Neural cell (in vitro differentiated cells): ENCODE measurements at regions not wholly inside any gene's neighbourhood (a gene's known extent, or its start where the extent isn't known, plus 50 kb on each side); places are given as distances from the start of the nearest gene placed in this dataset.

Experiments used
- H2AFZ ChIP-seq: fragments of 200-600, 300-800 bp; sonication (generic), shearing (Covaris generic); 2 replicates; pipeline ENCODE4 v1.6.0; 2014; ENCODE audit warnings: low read depth, mild to moderate bottlenecking, antibody characterized with exemption, low read length, moderate library complexity
- H3F3A ChIP-seq: fragments of 200-600 bp; shearing (Covaris generic); 2 replicates; pipeline ENCODE4 v1.6.1; 2016; ENCODE audit warnings: mild to moderate bottlenecking, moderate library complexity, mixed read lengths, antibody characterized with exemption, low read length; ENCODE audit not compliant: insufficient read depth, poor library complexity, severe bottlenecking
- H3K27ac ChIP-seq: fragments of 200-600, 300-800 bp; sonication (generic), shearing (Covaris generic); 2 replicates; pipeline ENCODE4 v1.5.1; 2014; ENCODE audit warnings: mild to moderate bottlenecking, low read length, moderate library complexity
- H3K27me3 ChIP-seq: fragments of 300-800, 200-600 bp; sonication (generic), shearing (Covaris generic); 2 replicates; pipeline ENCODE4 v1.6.0; 2014; ENCODE audit warnings: mild to moderate bottlenecking, low read depth, low read length, moderate library complexity; ENCODE audit not compliant: insufficient read depth
- H3K36me3 ChIP-seq: fragments of 300-800, 200-600 bp; sonication (generic), shearing (Covaris generic); 2 replicates; pipeline ENCODE4 v1.5.1; 2014; ENCODE audit warnings: mild to moderate bottlenecking, antibody characterized with exemption, low read length, moderate library complexity; ENCODE audit not compliant: insufficient read depth
- H3K4me2 ChIP-seq: fragments of 300-800, 200-600 bp; sonication (generic), shearing (Covaris generic); 2 replicates; pipeline ENCODE4 v1.6.0; 2014; ENCODE audit warnings: mild to moderate bottlenecking, low read length
- H3K4me3 ChIP-seq: fragments of 300-800, 200-600 bp; sonication (generic), shearing (Covaris generic); 2 replicates; pipeline ENCODE4 v1.5.1; 2014; ENCODE audit warnings: mild to moderate bottlenecking, low read length, moderate library complexity
- H3K79me2 ChIP-seq: fragments of 200-600 bp; shearing (Covaris generic); replicated peaks from 2 replicates; pipeline ENCODE4 v1.6.0; 2014; ENCODE audit warnings: mild to moderate bottlenecking, low read length, moderate library complexity; ENCODE audit not compliant: insufficient read depth
- H3K9ac ChIP-seq: fragments of 300-800, 200-600 bp; sonication (generic), shearing (Covaris generic); 2 replicates; pipeline ENCODE4 v1.6.1; 2016; ENCODE audit warnings: mild to moderate bottlenecking, low read length, mixed read lengths
- H3K9me2 ChIP-seq: fragments of 200-600 bp; shearing (Covaris generic); 2 replicates; pipeline ENCODE4 v1.6.1; 2016; ENCODE audit warnings: mild to moderate bottlenecking, low read length, mixed read lengths; ENCODE audit not compliant: insufficient read depth
- H3K9me3 ChIP-seq: fragments of 200-600, 300-800 bp; sonication (generic), shearing (Covaris generic); 2 replicates; pipeline ENCODE4 v1.6.1; 2016; ENCODE audit warnings: mild to moderate bottlenecking, mixed run types, low read length, moderate library complexity, mixed read lengths
- H4K20me1 ChIP-seq: fragments of 200-600 bp; shearing (Covaris generic); 2 replicates; pipeline ENCODE4 v1.6.1; 2016; ENCODE audit warnings: mild to moderate bottlenecking, mixed run types; ENCODE audit not compliant: insufficient read depth
- EP300 ChIP-seq: fragments of 450-650 bp; conservative IDR thresholded peaks from 2 replicates; pipeline ENCODE4 v1.6.1; 2014; ENCODE audit warnings: antibody characterized with exemption, mild to moderate bottlenecking, moderate library complexity; ENCODE audit not compliant: poor library complexity, severe bottlenecking
- EZH2 ChIP-seq: fragments of 200-600, 300-800 bp; shearing (Covaris generic), sonication (generic); IDR thresholded peaks from 2 replicates; pipeline ENCODE4 v1.6.1; 2014; ENCODE audit warnings: antibody characterized with exemption, low read length, borderline replicate concordance, mild to moderate bottlenecking; ENCODE audit not compliant: insufficient read depth, poor library complexity, severe bottlenecking
- MXI1 ChIP-seq: fragments of 450-650 bp; conservative IDR thresholded peaks from 2 replicates; pipeline ENCODE4 v1.6.1; 2014; ENCODE audit warnings: antibody characterized with exemption, mild to moderate bottlenecking; ENCODE audit not compliant: poor library complexity, severe bottlenecking
- POLR2AphosphoS5 ChIP-seq: IDR thresholded peaks from 2 replicates; pipeline ENCODE4 v1.6.1; 2012
- RAD21 ChIP-seq: fragments of 450-650 bp; conservative IDR thresholded peaks from 2 replicates; pipeline ENCODE4 v1.6.1; 2014; ENCODE audit warnings: antibody characterized with exemption, mild to moderate bottlenecking, moderate library complexity
- SMC3 ChIP-seq: fragments of 450-650 bp; conservative IDR thresholded peaks from 2 replicates; pipeline ENCODE4 v1.6.1; 2014; ENCODE audit warnings: antibody characterized with exemption, mild to moderate bottlenecking, moderate library complexity; ENCODE audit not compliant: poor library complexity
- TAF1 ChIP-seq: IDR thresholded peaks from 2 replicates; pipeline ENCODE4 v1.6.1; 2012; ENCODE audit warnings: low read depth
- TF ChIP-seq, protein P1 (sequence below): fragments of 450-650 bp; IDR thresholded peaks from 2 replicates; pipeline ENCODE4 v1.5.1; 2014; ENCODE audit warnings: antibody characterized with exemption, mild to moderate bottlenecking, moderate library complexity; ENCODE audit not compliant: poor library complexity, severe bottlenecking
- TF ChIP-seq, protein P2 (sequence below): IDR thresholded peaks from 2 replicates; pipeline ENCODE4 v1.6.1; 2012; ENCODE audit warnings: borderline replicate concordance

DNA sequence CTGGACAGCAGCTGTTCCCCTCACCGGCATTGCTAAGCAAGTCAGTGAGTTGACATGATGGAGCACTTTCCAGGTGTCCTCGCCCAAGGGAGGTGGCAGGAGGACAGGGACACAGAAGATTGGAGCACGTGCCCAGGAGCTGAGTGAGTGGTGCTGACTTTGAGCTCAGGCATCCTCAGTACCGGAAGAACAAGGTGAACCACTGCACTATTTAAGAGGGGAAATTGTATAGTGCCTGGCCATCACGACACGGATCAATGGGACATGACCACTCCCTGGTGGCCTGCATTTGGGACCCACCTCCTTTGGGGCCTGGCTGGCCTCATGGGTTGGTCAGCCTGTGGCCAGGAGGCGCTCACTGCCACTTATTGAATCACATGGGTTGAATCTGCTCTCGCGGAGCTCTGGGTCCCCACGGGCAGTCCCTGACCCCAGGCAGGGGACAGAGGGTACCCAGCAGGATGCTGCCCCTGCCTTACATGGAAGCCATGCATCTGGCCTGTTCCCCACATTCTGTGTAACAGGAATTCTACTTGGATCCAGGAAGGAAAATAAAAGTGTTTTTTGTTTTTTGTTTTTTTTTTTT is 206.9 kb upstream of the ZNF536 start:
- H3K9me3 ChIP-seq: no peaks in the 10 kb centered on the region
- no peak overlapping the region for H3K9ac ChIP-seq
- H3K27ac ChIP-seq: no peak overlapping the region
- TF ChIP-seq POLR2AphosphoS5 (no peak), MXI1 (no peak)
- TF ChIP-seq, protein P1, sequence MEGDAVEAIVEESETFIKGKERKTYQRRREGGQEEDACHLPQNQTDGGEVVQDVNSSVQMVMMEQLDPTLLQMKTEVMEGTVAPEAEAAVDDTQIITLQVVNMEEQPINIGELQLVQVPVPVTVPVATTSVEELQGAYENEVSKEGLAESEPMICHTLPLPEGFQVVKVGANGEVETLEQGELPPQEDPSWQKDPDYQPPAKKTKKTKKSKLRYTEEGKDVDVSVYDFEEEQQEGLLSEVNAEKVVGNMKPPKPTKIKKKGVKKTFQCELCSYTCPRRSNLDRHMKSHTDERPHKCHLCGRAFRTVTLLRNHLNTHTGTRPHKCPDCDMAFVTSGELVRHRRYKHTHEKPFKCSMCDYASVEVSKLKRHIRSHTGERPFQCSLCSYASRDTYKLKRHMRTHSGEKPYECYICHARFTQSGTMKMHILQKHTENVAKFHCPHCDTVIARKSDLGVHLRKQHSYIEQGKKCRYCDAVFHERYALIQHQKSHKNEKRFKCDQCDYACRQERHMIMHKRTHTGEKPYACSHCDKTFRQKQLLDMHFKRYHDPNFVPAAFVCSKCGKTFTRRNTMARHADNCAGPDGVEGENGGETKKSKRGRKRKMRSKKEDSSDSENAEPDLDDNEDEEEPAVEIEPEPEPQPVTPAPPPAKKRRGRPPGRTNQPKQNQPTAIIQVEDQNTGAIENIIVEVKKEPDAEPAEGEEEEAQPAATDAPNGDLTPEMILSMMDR: no peak
- no peaks in the 10 kb centered on the region for H3K27me3 ChIP-seq
- H3K9me2 ChIP-seq: no peaks in the 10 kb centered on the region
- no peaks in the 10 kb centered on the region for H3F3A ChIP-seq
- H3K79me2 ChIP-seq: no peaks in the 10 kb centered on the region
- no peaks in the 10 kb centered on the region for H4K20me1 ChIP-seq
- no peak overlapping the region for H3K4me3 ChIP-seq
- no peaks in the 10 kb centered on the region for H3K36me3 ChIP-seq
- no peak overlapping the region for H2AFZ ChIP-seq
- no peak overlapping the region for H3K4me2 ChIP-seq

DNA sequence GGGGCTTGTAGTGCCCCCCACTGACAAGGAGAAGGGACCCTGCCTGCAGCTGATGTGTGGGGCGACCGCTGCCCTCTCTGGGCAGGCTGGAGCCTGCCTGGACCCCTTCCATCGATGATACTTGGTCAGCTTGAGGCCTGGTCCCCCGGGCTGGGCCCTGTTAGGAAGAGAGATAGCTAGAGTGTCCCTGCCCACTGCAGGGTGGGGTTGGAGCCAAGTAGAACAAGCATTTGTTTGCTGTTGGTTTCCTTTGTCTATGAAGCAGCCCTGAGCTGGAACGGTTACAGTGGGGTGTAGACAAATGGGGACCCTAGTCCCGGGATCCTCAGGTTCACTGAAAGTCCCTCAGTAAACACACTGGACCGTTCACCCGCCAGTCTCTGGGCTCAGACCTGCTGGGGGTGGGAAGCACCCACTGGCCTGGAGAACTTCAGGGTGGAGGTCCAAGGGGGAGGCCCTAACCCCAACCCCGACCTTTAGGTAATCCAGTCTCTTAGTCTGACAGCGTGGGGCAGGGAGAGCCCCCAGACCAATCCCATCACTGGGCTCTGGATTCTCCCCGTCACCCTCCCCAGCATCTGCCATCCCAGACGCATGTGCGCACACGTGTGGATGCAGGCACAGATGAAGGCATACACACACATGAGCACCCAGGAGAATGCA is 204.8 kb upstream of the ZNF536 start:
- Histone ChIP-seq H3K9me2 (no peaks in the 10 kb centered on the region), H2AFZ (no peak overlapping the region), H3K36me3 (no peaks in the 10 kb centered on the region), H3F3A (no peaks in the 10 kb centered on the region), H4K20me1 (no peaks in the 10 kb centered on the region), H3K79me2 (no peaks in the 10 kb centered on the region), H3K4me2 (no peak overlapping the region), H3K9ac (no peak overlapping the region), H3K27ac (no peak overlapping the region), H3K27me3 (no peaks in the 10 kb centered on the region), H3K4me3 (no peak overlapping the region), H3K9me3 (no peaks in the 10 kb centered on the region)
- TF ChIP-seq EP300: no peak

DNA sequence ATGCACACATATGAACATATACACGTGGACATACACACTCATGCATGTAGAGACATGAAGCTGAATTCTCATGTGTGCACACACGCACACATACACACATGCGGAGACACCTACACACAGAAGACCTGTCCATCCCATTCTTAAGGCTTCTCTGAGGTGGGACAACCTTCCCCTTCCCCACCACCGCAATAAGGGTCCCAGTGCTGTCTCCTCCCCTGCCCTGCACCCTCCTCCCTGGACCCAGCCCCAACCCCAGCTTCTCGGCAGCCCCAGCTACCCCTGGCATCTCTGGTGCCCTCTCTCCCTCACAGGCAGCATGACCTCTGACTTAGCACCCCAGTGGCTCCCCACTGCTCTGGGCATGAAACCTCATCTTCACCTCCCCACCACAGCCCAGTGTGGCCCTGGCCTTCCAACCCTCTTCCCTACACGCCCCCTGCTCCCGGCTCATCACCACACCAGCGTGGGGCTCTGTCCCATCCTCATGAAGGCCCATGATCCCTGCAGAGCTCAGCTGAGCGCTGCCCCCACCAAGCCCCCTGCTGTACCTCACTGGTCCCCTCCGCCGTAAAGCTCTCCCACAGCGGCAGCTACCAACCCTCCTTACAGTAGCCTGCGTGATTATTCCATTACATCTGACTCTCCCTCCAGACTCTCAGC is 204.1 kb upstream of the ZNF536 start:
- H3K79me2 ChIP-seq: no peaks in the 10 kb centered on the region

More for the DNA sequence above, 204.1 kb upstream of the ZNF536 start:
- no peaks in the 10 kb centered on the region for H3F3A ChIP-seq
- no peaks in the 10 kb centered on the region for H3K36me3 ChIP-seq
- no peaks in the 10 kb centered on the region for H3K9me3 ChIP-seq
- no peaks in the 10 kb centered on the region for H3K27me3 ChIP-seq
- H3K4me3 ChIP-seq: no peak overlapping the region
- H3K27ac ChIP-seq: no peak overlapping the region
- H2AFZ ChIP-seq: no peak overlapping the region
- no peak overlapping the region for H3K4me2 ChIP-seq
- H3K9me2 ChIP-seq: no peaks in the 10 kb centered on the region
- TF ChIP-seq RAD21 (no peak), MXI1 (no peak), POLR2AphosphoS5 (no peak), EZH2 (no peak), TAF1 (no peak), SMC3 (no peak), EP300 (no peak)
- TF ChIP-seq, protein P1: no peak
- TF ChIP-seq, protein P2, sequence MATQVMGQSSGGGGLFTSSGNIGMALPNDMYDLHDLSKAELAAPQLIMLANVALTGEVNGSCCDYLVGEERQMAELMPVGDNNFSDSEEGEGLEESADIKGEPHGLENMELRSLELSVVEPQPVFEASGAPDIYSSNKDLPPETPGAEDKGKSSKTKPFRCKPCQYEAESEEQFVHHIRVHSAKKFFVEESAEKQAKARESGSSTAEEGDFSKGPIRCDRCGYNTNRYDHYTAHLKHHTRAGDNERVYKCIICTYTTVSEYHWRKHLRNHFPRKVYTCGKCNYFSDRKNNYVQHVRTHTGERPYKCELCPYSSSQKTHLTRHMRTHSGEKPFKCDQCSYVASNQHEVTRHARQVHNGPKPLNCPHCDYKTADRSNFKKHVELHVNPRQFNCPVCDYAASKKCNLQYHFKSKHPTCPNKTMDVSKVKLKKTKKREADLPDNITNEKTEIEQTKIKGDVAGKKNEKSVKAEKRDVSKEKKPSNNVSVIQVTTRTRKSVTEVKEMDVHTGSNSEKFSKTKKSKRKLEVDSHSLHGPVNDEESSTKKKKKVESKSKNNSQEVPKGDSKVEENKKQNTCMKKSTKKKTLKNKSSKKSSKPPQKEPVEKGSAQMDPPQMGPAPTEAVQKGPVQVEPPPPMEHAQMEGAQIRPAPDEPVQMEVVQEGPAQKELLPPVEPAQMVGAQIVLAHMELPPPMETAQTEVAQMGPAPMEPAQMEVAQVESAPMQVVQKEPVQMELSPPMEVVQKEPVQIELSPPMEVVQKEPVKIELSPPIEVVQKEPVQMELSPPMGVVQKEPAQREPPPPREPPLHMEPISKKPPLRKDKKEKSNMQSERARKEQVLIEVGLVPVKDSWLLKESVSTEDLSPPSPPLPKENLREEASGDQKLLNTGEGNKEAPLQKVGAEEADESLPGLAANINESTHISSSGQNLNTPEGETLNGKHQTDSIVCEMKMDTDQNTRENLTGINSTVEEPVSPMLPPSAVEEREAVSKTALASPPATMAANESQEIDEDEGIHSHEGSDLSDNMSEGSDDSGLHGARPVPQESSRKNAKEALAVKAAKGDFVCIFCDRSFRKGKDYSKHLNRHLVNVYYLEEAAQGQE: no peak
- no peaks in the 10 kb centered on the region for H4K20me1 ChIP-seq
- no peak overlapping the region for H3K9ac ChIP-seq
